GM23338 (cell line): ENCODE measurements at regions not wholly inside any gene's neighbourhood (a gene's known extent, or its start where the extent isn't known, plus 50 kb on each side); places are given as distances from the start of the nearest gene placed in this dataset.

Experiments used
- ATAC-seq: fragments of 200-7000 bp; cut with Tn5 transposase; 3 replicates; pipeline ENCODE4 v1.9.1; 2020
- DNase-seq: peaks from one replicate; pipeline ENCODE4 v3.0.0-alpha.2; 2015; ENCODE audit warnings: low spot score
- H2AFZ ChIP-seq: fragments of 200-600 bp; sonication (generic); 2 replicates; pipeline ENCODE4 v1.8.0; 2016; ENCODE audit warnings: antibody characterized with exemption, mild to moderate bottlenecking, moderate library complexity
- H3F3A ChIP-seq: fragments of 200-600 bp; sonication (generic); replicated peaks from 2 replicates; pipeline ENCODE4 v1.8.0; 2017; ENCODE audit warnings: antibody characterized with exemption, mixed run types, low read depth
- H3K27ac ChIP-seq: fragments of 200-600 bp; sonication (generic); 2 replicates; pipeline ENCODE4 v1.6.1; 2016; ENCODE audit warnings: low read depth
- H3K27me3 ChIP-seq: fragments of 200-600 bp; sonication (generic); 2 replicates; pipeline ENCODE4 v1.8.0; 2016; ENCODE audit warnings: mild to moderate bottlenecking, mixed run types, moderate library complexity; ENCODE audit not compliant: insufficient read depth
- H3K36me3 ChIP-seq: fragments of 200-600 bp; sonication (generic); 2 replicates; pipeline ENCODE4 v1.8.0; 2016; ENCODE audit warnings: mild to moderate bottlenecking; ENCODE audit not compliant: insufficient read depth
- H3K4me1 ChIP-seq: fragments of 200-600 bp; sonication (generic); 2 replicates; pipeline ENCODE4 v1.8.0; 2016; ENCODE audit warnings: mild to moderate bottlenecking, moderate library complexity; ENCODE audit not compliant: insufficient read depth
- H3K4me2 ChIP-seq: fragments of 200-600 bp; sonication (generic); 2 replicates; pipeline ENCODE4 v1.7.1; 2017; ENCODE audit warnings: mixed run types
- H3K4me3 ChIP-seq: fragments of 200-600 bp; sonication (generic); 2 replicates; pipeline ENCODE4 v1.6.1; 2016; ENCODE audit warnings: mixed run types
- H3K79me2 ChIP-seq: fragments of 200-600 bp; sonication (generic); replicated peaks from 2 replicates; pipeline ENCODE4 v1.8.0; 2017; ENCODE audit warnings: mild to moderate bottlenecking; ENCODE audit not compliant: insufficient read depth
- H3K9me2 ChIP-seq: fragments of 200-600 bp; sonication (generic); 2 replicates; pipeline ENCODE4 v1.8.0; 2017; ENCODE audit not compliant: insufficient read depth
- H4K20me1 ChIP-seq: fragments of 200-600 bp; sonication (generic); replicated peaks from 2 replicates; pipeline ENCODE4 v1.8.0; 2017; ENCODE audit warnings: mild to moderate bottlenecking; ENCODE audit not compliant: insufficient read depth
- H3K27ac Mint-ChIP-seq: 2 replicates; pipeline ENCODE4 v1.8.0; 2020; ENCODE audit warnings: inconsistent platforms, mild to moderate bottlenecking, moderate library complexity, mixed read lengths
- H3K27me3 Mint-ChIP-seq: 3 replicates; pipeline ENCODE4 v1.8.0; 2022; ENCODE audit warnings: low read depth, mild to moderate bottlenecking, moderate library complexity, mixed read lengths, inconsistent platforms; ENCODE audit not compliant: insufficient read depth, poor library complexity
- H3K36me3 Mint-ChIP-seq: 3 replicates; pipeline ENCODE4 v1.8.0; 2021; ENCODE audit warnings: low read depth, mild to moderate bottlenecking, inconsistent platforms, moderate library complexity, mixed read lengths
- H3K4me1 Mint-ChIP-seq: 3 replicates; pipeline ENCODE4 v1.8.0; 2020; ENCODE audit warnings: mild to moderate bottlenecking, inconsistent platforms, mixed read lengths
- H3K4me3 Mint-ChIP-seq: 3 replicates; pipeline ENCODE4 v1.8.0; 2021; ENCODE audit warnings: moderate library complexity, mild to moderate bottlenecking, inconsistent platforms, mixed read lengths
- H3K9me3 Mint-ChIP-seq: 3 replicates; pipeline ENCODE4 v1.8.0; 2020; ENCODE audit warnings: moderate library complexity, mild to moderate bottlenecking, inconsistent platforms, mixed read lengths
- CREB1 ChIP-seq: fragments of 250-450 bp; sonication (Bioruptor Pico); IDR thresholded peaks from 2 replicates; pipeline ENCODE4 v1.5.0; 2020; ENCODE audit warnings: low read depth, mild to moderate bottlenecking, moderate library complexity
- EZH2 ChIP-seq: fragments of 200-600 bp; sonication (generic); IDR thresholded peaks from one replicate; pipeline ENCODE4 v1.8.0; 2017; ENCODE audit warnings: antibody characterized with exemption, mild to moderate bottlenecking, low read depth; ENCODE audit not compliant: unreplicated experiment
- EZH2phosphoT487 ChIP-seq: fragments of 200-600 bp; sonication (generic); IDR thresholded peaks from one replicate; pipeline ENCODE4 v1.8.1; 2018; ENCODE audit warnings: antibody characterized with exemption; ENCODE audit not compliant: unreplicated experiment
- JUNB ChIP-seq: IDR thresholded peaks from one replicate; pipeline ENCODE4 v1.6.1; 2016; ENCODE audit warnings: antibody characterized with exemption; ENCODE audit not compliant: unreplicated experiment
- NANOG ChIP-seq: IDR thresholded peaks from 2 replicates; pipeline ENCODE4 v1.6.1; 2016; ENCODE audit warnings: antibody characterized with exemption, borderline replicate concordance
- POLR2AphosphoS5 ChIP-seq: IDR thresholded peaks from 2 replicates; pipeline ENCODE4 v1.6.1; 2016; ENCODE audit warnings: antibody characterized with exemption, low read depth
- STAT1 ChIP-seq: IDR thresholded peaks from one replicate; pipeline ENCODE4 v1.6.1; 2016; ENCODE audit warnings: antibody characterized with exemption; ENCODE audit not compliant: unreplicated experiment
- ZNF114 ChIP-seq: fragments of 250-450 bp; sonication (Bioruptor Pico); IDR thresholded peaks from 2 replicates; pipeline ENCODE4 v1.5.0; 2020; ENCODE audit warnings: mild to moderate bottlenecking, moderate library complexity
- ZNF331 ChIP-seq: fragments of 250-450 bp; sonication (Bioruptor Pico); IDR thresholded peaks from 2 replicates; pipeline ENCODE4 v1.5.0; 2020; ENCODE audit warnings: low read depth, mild to moderate bottlenecking, moderate library complexity
- TF ChIP-seq, protein P1 (sequence below): fragments of 250-450 bp; sonication (Bioruptor Pico); IDR thresholded peaks from 2 replicates; pipeline ENCODE4 v1.5.0; 2020; ENCODE audit warnings: mild to moderate bottlenecking, moderate library complexity
- TF ChIP-seq, protein P2 (sequence below): IDR thresholded peaks from 2 replicates; pipeline ENCODE4 v1.6.1; 2016; ENCODE audit warnings: antibody characterized with exemption
- TF ChIP-seq, protein P3 (sequence below): IDR thresholded peaks from one replicate; pipeline ENCODE4 v1.6.1; 2018; ENCODE audit warnings: antibody characterized with exemption; ENCODE audit not compliant: unreplicated experiment
- TF ChIP-seq, protein P4 (sequence below), 2 experiments: fragments of 200-600 bp in 1 of 2; sonication (generic) in 1 of 2; conservative IDR thresholded peaks; 2 replicates each; pipeline versions ENCODE4 v1.5.1 to v1.6.1; 2016 to 2017; ENCODE audit warnings: antibody characterized with exemption in 2 of 2, low read depth in 2 of 2, mild to moderate bottlenecking in 2 of 2, moderate library complexity in 1 of 2

DNA sequence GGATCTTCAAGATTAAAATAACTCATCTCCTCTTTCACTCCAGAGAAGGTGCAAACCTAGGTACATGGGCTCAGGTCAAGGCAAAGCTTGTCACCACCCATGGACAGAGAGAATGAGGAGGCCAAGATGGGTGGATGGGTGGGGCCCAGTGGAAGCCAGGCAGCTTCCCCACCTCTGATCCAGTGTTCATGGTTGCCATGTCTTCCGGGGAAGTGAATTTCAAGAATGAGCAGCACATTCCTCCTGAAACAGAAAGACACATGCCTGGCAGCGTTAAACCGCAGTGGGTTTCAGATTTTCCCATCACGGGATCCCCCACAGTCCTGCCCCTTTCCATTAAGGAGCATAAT is 301.7 kb downstream of the EIPR1 start:
- Histone ChIP-seq H3K4me2 (no peak overlapping the region), H3F3A (no peaks in the 10 kb centered on the region), H3K36me3 (no peaks in the 10 kb centered on the region), H3K4me1 (no peaks in the 10 kb centered on the region), H3K9me2 (peaks cover 1% of the 10 kb centered on the region; the same call in 1 of the 2 replicates), H3K27me3 (no peaks in the 10 kb centered on the region), H3K79me2 (no peaks in the 10 kb centered on the region), H3K4me3 (no peak overlapping the region), H3K27ac (no peak overlapping the region), H4K20me1 (no peaks in the 10 kb centered on the region), H2AFZ (no peak overlapping the region)
- TF ChIP-seq, protein P1, sequence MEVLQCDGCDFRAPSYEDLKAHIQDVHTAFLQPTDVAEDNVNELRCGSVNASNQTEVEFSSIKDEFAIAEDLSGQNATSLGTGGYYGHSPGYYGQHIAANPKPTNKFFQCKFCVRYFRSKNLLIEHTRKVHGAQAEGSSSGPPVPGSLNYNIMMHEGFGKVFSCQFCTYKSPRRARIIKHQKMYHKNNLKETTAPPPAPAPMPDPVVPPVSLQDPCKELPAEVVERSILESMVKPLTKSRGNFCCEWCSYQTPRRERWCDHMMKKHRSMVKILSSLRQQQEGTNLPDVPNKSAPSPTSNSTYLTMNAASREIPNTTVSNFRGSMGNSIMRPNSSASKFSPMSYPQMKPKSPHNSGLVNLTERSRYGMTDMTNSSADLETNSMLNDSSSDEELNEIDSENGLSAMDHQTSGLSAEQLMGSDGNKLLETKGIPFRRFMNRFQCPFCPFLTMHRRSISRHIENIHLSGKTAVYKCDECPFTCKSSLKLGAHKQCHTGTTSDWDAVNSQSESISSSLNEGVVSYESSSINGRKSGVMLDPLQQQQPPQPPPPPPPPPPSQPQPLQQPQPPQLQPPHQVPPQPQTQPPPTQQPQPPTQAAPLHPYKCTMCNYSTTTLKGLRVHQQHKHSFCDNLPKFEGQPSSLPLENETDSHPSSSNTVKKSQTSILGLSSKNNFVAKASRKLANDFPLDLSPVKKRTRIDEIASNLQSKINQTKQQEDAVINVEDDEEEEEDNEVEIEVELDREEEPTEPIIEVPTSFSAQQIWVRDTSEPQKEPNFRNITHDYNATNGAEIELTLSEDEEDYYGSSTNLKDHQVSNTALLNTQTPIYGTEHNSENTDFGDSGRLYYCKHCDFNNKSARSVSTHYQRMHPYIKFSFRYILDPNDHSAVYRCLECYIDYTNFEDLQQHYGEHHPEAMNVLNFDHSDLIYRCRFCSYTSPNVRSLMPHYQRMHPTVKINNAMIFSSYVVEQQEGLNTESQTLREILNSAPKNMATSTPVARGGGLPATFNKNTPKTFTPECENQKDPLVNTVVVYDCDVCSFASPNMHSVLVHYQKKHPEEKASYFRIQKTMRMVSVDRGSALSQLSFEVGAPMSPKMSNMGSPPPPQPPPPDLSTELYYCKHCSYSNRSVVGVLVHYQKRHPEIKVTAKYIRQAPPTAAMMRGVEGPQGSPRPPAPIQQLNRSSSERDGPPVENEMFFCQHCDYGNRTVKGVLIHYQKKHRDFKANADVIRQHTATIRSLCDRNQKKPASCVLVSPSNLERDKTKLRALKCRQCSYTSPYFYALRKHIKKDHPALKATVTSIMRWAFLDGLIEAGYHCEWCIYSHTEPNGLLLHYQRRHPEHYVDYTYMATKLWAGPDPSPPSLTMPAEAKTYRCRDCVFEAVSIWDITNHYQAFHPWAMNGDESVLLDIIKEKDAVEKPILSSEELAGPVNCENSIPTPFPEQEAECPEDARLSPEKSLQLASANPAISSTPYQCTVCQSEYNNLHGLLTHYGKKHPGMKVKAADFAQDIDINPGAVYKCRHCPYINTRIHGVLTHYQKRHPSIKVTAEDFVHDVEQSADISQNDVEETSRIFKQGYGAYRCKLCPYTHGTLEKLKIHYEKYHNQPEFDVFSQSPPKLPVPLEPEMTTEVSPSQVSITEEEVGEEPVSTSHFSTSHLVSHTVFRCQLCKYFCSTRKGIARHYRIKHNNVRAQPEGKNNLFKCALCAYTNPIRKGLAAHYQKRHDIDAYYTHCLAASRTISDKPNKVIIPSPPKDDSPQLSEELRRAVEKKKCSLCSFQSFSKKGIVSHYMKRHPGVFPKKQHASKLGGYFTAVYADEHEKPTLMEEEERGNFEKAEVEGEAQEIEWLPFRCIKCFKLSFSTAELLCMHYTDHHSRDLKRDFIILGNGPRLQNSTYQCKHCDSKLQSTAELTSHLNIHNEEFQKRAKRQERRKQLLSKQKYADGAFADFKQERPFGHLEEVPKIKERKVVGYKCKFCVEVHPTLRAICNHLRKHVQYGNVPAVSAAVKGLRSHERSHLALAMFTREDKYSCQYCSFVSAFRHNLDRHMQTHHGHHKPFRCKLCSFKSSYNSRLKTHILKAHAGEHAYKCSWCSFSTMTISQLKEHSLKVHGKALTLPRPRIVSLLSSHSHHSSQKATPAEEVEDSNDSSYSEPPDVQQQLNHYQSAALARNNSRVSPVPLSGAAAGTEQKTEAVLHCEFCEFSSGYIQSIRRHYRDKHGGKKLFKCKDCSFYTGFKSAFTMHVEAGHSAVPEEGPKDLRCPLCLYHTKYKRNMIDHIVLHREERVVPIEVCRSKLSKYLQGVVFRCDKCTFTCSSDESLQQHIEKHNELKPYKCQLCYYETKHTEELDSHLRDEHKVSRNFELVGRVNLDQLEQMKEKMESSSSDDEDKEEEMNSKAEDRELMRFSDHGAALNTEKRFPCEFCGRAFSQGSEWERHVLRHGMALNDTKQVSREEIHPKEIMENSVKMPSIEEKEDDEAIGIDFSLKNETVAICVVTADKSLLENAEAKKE (CRISPR knock-in tag): no peak
- TF ChIP-seq, protein P2, sequence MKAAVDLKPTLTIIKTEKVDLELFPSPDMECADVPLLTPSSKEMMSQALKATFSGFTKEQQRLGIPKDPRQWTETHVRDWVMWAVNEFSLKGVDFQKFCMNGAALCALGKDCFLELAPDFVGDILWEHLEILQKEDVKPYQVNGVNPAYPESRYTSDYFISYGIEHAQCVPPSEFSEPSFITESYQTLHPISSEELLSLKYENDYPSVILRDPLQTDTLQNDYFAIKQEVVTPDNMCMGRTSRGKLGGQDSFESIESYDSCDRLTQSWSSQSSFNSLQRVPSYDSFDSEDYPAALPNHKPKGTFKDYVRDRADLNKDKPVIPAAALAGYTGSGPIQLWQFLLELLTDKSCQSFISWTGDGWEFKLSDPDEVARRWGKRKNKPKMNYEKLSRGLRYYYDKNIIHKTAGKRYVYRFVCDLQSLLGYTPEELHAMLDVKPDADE: no peak
- TF ChIP-seq POLR2AphosphoS5 (no peak), CREB1 (CRISPR knock-in tag) (no peak), NANOG (no peak), ZNF331 (no peak), STAT1 (no peak), ZNF114 (no peak), JUNB (no peak), EZH2 (no peak), EZH2phosphoT487 (no peak)
- TF ChIP-seq, protein P3, sequence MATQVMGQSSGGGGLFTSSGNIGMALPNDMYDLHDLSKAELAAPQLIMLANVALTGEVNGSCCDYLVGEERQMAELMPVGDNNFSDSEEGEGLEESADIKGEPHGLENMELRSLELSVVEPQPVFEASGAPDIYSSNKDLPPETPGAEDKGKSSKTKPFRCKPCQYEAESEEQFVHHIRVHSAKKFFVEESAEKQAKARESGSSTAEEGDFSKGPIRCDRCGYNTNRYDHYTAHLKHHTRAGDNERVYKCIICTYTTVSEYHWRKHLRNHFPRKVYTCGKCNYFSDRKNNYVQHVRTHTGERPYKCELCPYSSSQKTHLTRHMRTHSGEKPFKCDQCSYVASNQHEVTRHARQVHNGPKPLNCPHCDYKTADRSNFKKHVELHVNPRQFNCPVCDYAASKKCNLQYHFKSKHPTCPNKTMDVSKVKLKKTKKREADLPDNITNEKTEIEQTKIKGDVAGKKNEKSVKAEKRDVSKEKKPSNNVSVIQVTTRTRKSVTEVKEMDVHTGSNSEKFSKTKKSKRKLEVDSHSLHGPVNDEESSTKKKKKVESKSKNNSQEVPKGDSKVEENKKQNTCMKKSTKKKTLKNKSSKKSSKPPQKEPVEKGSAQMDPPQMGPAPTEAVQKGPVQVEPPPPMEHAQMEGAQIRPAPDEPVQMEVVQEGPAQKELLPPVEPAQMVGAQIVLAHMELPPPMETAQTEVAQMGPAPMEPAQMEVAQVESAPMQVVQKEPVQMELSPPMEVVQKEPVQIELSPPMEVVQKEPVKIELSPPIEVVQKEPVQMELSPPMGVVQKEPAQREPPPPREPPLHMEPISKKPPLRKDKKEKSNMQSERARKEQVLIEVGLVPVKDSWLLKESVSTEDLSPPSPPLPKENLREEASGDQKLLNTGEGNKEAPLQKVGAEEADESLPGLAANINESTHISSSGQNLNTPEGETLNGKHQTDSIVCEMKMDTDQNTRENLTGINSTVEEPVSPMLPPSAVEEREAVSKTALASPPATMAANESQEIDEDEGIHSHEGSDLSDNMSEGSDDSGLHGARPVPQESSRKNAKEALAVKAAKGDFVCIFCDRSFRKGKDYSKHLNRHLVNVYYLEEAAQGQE: no peak
- TF ChIP-seq, protein P4, sequence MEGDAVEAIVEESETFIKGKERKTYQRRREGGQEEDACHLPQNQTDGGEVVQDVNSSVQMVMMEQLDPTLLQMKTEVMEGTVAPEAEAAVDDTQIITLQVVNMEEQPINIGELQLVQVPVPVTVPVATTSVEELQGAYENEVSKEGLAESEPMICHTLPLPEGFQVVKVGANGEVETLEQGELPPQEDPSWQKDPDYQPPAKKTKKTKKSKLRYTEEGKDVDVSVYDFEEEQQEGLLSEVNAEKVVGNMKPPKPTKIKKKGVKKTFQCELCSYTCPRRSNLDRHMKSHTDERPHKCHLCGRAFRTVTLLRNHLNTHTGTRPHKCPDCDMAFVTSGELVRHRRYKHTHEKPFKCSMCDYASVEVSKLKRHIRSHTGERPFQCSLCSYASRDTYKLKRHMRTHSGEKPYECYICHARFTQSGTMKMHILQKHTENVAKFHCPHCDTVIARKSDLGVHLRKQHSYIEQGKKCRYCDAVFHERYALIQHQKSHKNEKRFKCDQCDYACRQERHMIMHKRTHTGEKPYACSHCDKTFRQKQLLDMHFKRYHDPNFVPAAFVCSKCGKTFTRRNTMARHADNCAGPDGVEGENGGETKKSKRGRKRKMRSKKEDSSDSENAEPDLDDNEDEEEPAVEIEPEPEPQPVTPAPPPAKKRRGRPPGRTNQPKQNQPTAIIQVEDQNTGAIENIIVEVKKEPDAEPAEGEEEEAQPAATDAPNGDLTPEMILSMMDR (conservative IDR thresholded peaks at IDR 0.05; ENCODE audit: low read depth in 2 of 2): no peak
- no peaks in the 10 kb centered on the region for H3K36me3 Mint-ChIP-seq
- H3K4me1 Mint-ChIP-seq: no peaks in the 10 kb centered on the region; the same call in 2 of the 3 replicates
- ATAC-seq (no peak), DNase-seq (no peak)
- no peaks in the 10 kb centered on the region for H3K9me3 Mint-ChIP-seq
- H3K27me3 Mint-ChIP-seq: peaks cover 6% of the 10 kb centered on the region
- H3K27ac Mint-ChIP-seq: no peak overlapping the region
- no peak overlapping the region for H3K4me3 Mint-ChIP-seq
